ENCODE measurements at regions not wholly inside any gene's neighbourhood (a gene's known extent, or its start where the extent isn't known, plus 50 kb on each side); places are given as distances from the start of the nearest gene placed in this dataset.
"Not testable (repeated sequence)": the region's sequence is repeated elsewhere in the genome, so short reads cannot be mapped to it uniquely, and the experiment has no call there.

DNA sequence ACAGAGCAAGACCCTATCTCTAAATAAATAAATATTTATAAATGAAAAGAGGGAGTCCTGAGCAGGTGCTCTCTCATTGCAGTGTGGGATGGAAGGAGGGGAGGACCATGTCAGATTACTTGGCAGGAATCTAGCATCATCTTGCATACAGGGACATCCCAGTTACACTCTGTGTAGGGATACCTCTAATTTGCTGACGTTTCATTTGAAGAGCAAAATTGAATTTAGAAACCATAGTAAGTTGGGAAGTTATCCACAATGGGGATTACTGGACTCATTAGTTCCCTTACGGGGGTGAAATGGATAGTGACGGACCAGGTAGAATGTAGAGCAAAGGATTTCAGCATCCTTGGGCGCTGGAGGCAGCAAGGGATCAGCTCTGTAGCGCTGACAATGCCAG, 52.1 kb downstream of the ARHGEF18 start:
- no peak for DNase-seq (ENCODE audit: low spot score)

DNA sequence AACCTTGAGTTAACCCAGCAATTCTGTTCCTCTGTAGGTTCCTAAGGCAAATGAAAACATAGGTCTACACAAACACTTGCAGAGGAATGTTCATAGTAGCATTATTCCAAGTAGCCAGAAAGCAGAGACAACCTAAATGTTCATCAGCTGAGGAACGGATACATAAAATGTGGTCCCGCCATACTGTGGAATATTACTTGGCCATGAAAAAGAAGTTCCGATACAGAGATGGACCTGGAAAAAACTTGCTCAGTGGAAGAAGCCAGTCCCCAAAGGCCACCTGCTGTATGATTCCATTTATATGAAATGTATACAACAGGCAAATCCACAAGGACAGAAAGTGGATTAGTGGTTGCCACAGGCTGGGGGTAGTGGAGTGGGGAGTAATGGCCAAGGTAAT, 53.0 kb downstream of the ARHGEF18 start:
- no peak for DNase-seq (ENCODE audit: low spot score)

- DNase-seq (ENCODE audit: low spot score): not testable (repeated sequence)
These were observed 56.7 kb downstream of the ARHGEF18 start for GRCh38 chr19:7405482-7405881.

GRCh38 chr19:7408251-7408650, 59.5 kb downstream of the ARHGEF18 start:
- no peak for DNase-seq (ENCODE audit: low spot score)

GRCh38 chr19:7410946-7411345, 62.2 kb downstream of the ARHGEF18 start:
- DNase-seq (ENCODE audit: low spot score): no peak

DNA sequence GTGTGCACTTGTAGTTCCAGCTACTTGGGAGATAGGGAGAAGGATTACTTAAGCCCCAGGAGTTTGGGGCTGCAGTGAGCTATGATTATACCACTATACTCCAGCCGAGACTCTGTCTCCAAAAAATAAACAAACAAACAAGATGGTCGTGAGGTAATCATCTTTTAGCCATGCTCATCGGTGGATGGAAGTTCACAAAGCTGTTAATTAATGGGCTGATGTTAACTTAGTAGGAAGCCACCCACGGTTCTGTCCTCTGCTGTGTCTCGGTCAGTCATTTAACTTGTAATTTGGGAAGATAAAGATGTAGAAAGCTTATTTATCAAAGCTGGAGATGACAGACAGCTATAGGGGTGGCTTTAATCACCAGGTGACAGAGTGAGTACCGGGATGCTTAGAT, 64.9 kb downstream of the ARHGEF18 start:
- no peak for DNase-seq (ENCODE audit: low spot score)

DNA sequence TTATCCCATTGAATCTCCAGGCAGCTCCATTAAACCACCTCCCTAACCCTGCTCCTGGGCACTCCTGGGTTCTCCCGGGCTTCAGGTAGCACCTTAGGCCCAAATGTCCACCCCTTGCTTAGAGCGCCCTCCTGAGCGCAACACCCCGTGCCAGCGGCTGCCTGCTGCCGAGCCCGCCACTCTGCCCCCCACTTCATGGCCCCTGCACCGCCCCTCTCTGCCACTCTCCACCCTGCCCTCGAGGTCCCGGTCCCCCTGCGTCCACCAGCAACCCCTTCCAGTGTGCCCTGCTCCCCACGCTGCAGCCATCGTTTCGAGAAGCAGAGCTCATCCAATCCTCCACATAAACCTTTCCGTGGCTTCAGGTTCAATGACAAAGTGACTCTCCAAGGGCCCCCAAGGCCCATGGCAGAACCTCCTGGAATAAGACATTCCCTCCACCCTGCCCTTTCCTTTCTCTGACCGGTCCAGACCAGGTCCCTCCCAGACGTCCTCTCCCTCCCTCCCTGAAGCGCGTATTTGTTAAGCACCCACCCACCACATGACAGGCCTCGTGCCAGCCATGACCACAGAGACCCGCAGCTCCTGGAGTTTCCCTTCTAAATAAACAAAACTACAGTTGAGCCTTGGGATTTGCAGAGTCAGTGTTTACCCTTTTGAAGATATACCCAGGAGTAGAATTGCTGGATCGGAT, 66.6 kb downstream of the ARHGEF18 start:
- peak; percentile 38 for DNase-seq (ENCODE audit: low spot score)

- no peak for DNase-seq (ENCODE audit: low spot score)
These were observed 67.2 kb downstream of the ARHGEF18 start for GRCh38 chr19:7415857-7416371.

DNA sequence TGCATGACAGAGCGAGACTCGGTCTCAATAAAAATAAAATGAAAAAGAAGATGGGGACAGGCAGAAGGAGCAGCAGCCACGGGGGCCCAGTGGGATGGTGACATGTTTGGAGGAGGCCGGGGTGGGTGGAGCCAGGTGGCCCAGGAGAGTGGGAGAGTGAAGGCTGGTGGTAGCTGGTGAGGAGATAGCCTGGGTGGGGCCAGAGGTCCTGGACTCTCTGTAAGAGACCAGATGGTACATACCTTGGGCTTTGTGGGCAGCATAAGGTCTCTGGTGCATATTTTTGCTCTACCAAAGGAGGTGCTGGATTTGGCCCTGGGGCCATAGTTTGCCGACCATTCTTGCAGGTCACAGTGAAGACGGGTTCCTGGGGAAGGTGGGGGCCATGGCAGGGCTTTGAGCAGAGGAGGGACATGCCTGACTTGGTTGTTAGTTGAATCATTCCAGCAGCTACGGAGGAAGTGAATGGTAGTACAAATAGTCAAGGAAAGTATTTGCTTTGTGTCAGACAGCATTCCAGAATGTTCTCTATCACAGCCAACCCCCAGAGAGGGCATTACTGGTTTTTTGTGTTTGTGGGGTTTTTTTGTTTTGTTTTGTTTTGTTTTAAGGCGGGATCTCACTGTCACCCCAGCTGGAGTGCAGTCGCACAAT, 69.1 kb downstream of the ARHGEF18 start:
- DNase-seq (ENCODE audit: low spot score): no peak

DNA sequence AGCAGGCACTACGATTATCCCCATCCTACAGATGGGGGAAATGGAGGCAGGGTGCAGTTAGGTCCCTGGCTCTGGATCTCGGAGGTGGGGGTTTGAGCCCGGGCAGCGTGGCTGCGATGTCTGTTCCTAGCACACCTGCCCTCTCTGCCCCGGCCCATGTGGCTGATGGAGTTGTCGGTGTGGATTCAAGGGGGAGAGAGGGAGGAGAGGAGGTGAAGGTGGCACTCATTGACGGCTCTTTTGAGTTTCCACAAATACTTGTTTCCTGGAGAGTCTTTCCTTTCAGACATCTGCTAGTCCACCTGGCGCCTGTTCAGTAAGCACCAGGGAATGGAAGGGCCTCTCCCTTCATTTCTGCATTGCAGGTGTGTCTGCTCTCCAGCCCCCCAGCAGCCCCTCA, 69.9 kb downstream of the ARHGEF18 start:
- no peak for DNase-seq (ENCODE audit: low spot score)

GRCh38 chr19:7419153-7419552, 69.7 kb downstream of the PEX11G start:
- no peak for DNase-seq (ENCODE audit: low spot score)

DNA sequence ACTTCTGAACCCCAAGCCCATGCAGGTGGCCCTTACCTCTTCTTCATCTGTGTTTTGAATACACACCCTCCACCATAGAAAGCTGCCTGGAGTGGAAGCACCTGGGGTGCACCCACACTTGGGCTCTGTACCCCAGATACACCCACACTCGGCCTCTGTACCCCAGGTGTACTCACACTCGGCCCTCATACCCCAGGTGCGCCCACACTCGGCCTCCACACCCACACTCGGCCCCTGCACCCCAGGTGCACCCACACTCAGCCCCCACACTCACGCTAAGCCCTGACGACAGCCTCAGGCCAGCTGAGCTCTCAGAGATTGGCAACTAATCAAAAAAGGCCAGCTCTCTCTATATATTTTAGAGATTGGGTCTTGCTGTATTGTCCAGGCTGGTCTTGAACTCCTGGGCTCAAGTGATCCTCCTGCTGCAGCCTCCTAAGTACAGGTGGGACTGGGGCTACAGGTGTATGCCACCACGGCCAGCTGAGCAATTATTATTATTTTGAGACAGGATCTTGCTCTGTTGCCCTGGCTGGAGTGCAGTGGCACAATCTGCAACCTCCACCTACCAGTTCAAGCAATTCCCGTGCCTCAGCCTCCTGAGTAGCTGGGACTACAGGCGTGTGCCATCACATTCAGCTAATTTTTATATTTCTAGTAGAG, 68.9 kb downstream of the PEX11G start:
- DNase-seq (ENCODE audit: low spot score): no peak

DNA sequence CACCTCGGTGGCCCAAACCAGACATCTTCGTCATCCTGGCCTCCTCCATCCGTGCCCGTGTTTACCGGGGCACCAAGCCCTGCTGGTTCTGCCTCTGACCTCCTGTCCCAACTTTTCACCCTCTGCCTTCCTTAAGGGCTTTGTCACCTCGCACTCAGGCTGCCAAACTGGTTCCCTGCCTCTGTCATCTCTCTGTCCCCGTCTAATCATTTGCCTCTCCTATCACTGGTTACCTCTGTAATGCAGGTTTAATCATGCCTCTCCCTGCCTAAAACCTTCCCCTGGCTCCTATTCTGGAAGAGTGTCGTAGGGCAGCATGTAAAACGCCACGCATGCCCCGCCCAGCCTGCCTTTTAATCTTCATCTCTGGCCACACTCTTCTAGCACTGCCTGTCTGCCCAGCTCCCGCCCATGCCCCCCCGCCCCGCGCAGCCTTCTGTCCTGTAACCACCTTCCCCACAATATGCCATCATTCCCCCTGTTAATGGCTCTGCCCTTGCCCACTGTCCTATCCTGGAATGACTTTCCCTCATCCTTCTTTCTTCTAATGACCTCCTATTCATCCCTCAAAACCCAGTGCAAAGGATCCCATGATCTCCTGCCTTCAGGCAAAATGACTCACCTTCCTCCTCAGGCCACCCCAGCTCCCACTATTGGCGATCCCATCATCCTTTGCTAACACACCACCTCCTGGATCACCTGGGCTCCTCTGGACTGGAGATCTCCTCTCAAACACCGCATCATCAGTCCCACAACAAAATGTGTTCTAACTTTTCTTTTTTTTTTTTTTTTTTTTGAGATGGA, 66.7 kb downstream of the PEX11G start:
- DNase-seq (ENCODE audit: low spot score): peak; percentile 38

Measured in HT-29 (cell line).